NOMO-1 treated with dmso at 0.1 percent for 144 hours (cell line): ENCODE measurements at regions not wholly inside any gene's neighbourhood (a gene's known extent, or its start where the extent isn't known, plus 50 kb on each side); places are given as distances from the start of the nearest gene placed in this dataset.
"Not testable (repeated sequence)": the region's sequence is repeated elsewhere in the genome, so short reads cannot be mapped to it uniquely, and the experiment has no call there.

ENCODE experiments used
- DNase-seq: peaks from one replicate; lab custom pipeline; 2025; ENCODE audit not compliant: unreplicated experiment; lab: John Stamatoyannopoulos, UW

- DNase-seq, result no peak
Measured at GRCh38 chr12:34402228-34402898, 380.1 kb downstream of the ALG10 start.

- DNase-seq, result no peak
Measured at GRCh38 chr12:34402899-34403705, 380.8 kb downstream of the ALG10 start.

GRCh38 chr12:34403706-34404376, 381.5 kb downstream of the ALG10 start:
- no peak for DNase-seq

- DNase-seq, result no peak
Measured at GRCh38 chr12:34404377-34405285, 382.3 kb downstream of the ALG10 start.

GRCh38 chr12:34405286-34406227, 383.3 kb downstream of the ALG10 start:
- no peak for DNase-seq

- DNase-seq, result no peak
Measured at GRCh38 chr12:34406228-34406995, 384.1 kb downstream of the ALG10 start.

GRCh38 chr12:34406996-34407300, 384.7 kb downstream of the ALG10 start:
- DNase-seq, result no peak

- DNase-seq, result no peak
Measured at GRCh38 chr12:34407813-34408212, 385.5 kb downstream of the ALG10 start.

GRCh38 chr12:34431509-34431908, 409.2 kb downstream of the ALG10 start:
- DNase-seq, result not testable (repeated sequence)
